Fibroblast of pulmonary artery (primary cell): ENCODE measurements at regions not wholly inside any gene's neighbourhood (a gene's known extent, or its start where the extent isn't known, plus 50 kb on each side); places are given as distances from the start of the nearest gene placed in this dataset.

Source experiments
- DNase-seq: peaks from one replicate; pipeline ENCODE4 v3.0.0-alpha.2; 2010; ENCODE audit warnings: low read depth
- H3K4me3 ChIP-seq: replicated peaks from 2 replicates; pipeline ENCODE4 v1.5.1; 2011; ENCODE audit warnings: low read depth, mild to moderate bottlenecking, control low read depth, low read length, moderate library complexity
- CTCF ChIP-seq: IDR thresholded peaks from 2 replicates; pipeline ENCODE4 v1.5.1; 2011; ENCODE audit warnings: mild to moderate bottlenecking, control low read depth, low read length, inconsistent platforms; ENCODE audit errors: missing control alignments

GRCh38 chr3:191148131-191148530 is 50.9 kb upstream of the OSTN start:
- DNase-seq = peak; percentile 33

GRCh38 chr3:191143224-191143623 is 55.8 kb upstream of the OSTN start:
- peak; percentile 70 for DNase-seq
- TF ChIP-seq CTCF = no peak
- H3K4me3 ChIP-seq = no peak overlapping the region

More at GRCh38 chr3:191148131-191148530, 50.9 kb upstream of the OSTN start:
- no peak overlapping the region for H3K4me3 ChIP-seq
- TF ChIP-seq CTCF = no peak

DNA sequence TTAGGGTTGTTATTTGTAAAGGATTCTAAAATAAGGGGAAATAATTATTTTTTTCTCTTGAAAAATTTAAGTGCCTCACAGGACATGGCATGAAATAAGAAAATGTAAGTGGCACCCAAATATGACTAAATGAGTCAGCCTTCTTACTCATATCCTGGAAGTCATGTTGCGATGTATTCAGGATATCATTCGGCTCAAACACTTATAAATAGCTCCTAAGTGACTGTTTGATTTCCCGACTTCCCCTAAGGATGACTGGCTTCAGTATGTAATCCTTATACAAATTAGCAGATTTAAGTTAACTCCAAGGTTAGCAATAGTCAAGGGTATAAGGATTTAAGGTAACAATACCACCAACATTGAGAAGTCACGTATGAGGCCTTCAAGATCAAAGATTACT is 57.3 kb upstream of the OSTN start:
- peak; percentile 86 for DNase-seq
- TF ChIP-seq CTCF = no peak
- no peak overlapping the region for H3K4me3 ChIP-seq

DNA sequence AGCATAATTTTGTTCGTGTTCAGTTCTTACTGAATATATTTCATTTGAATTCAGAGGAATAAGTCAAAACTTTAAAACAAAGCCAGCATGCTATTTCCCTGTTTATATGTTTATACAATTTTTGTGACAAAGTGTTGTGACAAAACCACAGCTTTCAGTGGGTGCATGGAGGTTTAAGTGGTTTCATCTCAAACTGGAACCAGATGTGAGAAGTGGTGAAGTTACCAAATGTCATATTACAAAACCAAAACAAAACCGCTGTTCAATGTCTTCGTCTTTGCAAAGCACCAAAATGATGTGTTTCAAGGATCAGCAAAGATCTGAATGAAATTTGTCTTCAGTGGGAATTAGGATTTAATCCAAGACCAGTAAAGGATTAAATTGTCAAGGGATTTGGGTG is 59.3 kb upstream of the OSTN start:
- TF ChIP-seq CTCF = no peak
- H3K4me3 ChIP-seq = no peak overlapping the region
- DNase-seq = no peak

- DNase-seq = no peak
- TF ChIP-seq CTCF = no peak
Measured at GRCh38 chr3:191138937-191139336, 60.1 kb upstream of the OSTN start.

DNA sequence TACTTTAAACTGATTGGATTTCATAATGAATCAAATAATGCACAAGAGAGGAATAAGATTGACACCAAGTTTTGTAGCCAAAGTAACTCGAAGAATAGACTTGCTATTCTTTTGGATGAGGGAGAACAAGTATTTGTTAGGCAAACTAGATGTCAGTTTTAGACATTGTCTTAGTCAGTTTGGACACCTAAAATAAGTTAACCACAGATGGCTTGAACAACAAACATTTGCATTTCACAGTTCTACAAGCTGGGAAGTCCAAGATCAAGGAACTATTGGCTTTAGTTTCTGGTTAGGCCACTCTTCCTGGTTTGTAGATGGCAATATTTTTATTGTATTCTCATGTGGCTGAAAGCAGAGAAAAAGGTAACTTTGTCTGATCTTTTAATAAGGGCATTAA is 61.3 kb upstream of the OSTN start:
- DNase-seq = no peak
- TF ChIP-seq CTCF = no peak
- H3K4me3 ChIP-seq = no peak overlapping the region

More at GRCh38 chr3:191138937-191139336, 60.1 kb upstream of the OSTN start:
- no peak overlapping the region for H3K4me3 ChIP-seq

DNA sequence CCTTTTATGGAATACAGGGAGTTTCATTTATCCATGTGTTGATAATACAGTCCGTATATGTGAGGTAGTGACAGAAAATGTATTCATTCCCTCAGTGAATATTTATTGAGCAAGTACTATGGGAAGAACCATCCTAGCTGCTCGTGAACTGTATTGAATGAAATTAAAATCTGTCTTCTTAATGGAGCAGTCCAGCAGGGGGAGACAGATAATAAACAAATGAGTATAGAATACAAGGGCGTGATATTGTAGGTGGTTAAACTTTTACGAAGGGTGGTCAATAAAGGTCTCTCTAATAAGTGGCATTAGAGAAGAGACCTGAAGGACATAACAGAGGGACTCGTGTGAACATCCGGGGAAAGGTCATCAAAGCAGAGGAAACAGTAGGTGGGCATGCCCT is 62.7 kb upstream of the OSTN start:
- peak; percentile 59 for TF ChIP-seq CTCF
- peak; percentile 62 for DNase-seq
- H3K4me3 ChIP-seq = no peak overlapping the region
